ENCODE measurements at regions not wholly inside any gene's neighbourhood (a gene's known extent, or its start where the extent isn't known, plus 50 kb on each side); places are given as distances from the start of the nearest gene placed in this dataset.

DNA sequence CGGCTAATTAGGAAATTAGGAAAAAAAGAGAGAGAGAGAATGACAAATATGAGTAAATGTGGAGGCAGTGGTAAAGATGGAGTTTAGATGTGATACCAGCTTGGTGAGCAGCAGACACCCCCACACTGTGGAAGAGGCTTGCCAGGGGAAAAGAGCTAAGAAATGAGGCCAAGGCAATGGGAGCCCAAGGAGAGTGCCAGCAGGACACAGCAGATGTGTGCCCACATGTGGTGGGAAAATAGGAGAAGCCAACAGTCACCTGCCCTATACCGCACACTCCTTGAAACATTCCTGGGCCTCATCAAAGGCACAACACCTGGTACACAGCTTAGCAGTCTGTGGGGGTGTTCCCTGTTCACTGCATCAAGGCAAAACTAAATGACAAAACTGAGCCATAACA is 104.9 kb downstream of the FAM76B start:
- H4K8ac ChIP-seq (replicated peaks; ENCODE audit: insufficient read length, low read depth, low read length): no peak overlapping the region
- H3K27me3 ChIP-seq (ENCODE audit: insufficient read depth, low read length): no peaks in the 10 kb centered on the region
- Mint-ChIP-seq H3K9me3 (no peaks in the 10 kb centered on the region), H3K4me3 (no peak overlapping the region), H3K27me3 (ENCODE audit: low read depth) (no peaks in the 10 kb centered on the region; the same call in 1 of the 2 replicates), H3K4me1 (peaks cover 9 to 10% of the 10 kb centered on the region in 2 experiments), H3K36me3 (ENCODE audit: insufficient read depth in 1 of 3, low read depth in 3 of 3) (no peaks in the 10 kb centered on the region), H3K27ac (no peak overlapping the region)
- no peak overlapping the region for H2BK12ac ChIP-seq (ENCODE audit: insufficient read length, low read depth, low read length)
- DNase-seq: no peak
- H2BK120ac ChIP-seq (ENCODE audit: low read depth, low read length, poor library complexity, severe bottlenecking): no peak overlapping the region
- H3K79me1 ChIP-seq (ENCODE audit: insufficient read depth, low read depth, low read length, poor library complexity, severe bottlenecking): no peaks in the 10 kb centered on the region
- no peak overlapping the region for H3K4ac ChIP-seq (ENCODE audit: low read depth, low read length)
- WGBS (ENCODE audit: extremely low coverage, insufficient read length, low lambda C conversion rate): no CpG with 5 or more reads among the region's 2 CpGs
- H3K56ac ChIP-seq (ENCODE audit: insufficient read length, low read depth, low read length): no peak overlapping the region
- H3K4me2 ChIP-seq (ENCODE audit: insufficient read depth, insufficient read length, low read length): no peak overlapping the region
- H3K27ac ChIP-seq (ENCODE audit: insufficient read length, low read depth, low read length): no peak overlapping the region
- no peaks in the 10 kb centered on the region for H3K9me3 ChIP-seq (ENCODE audit: control insufficient read depth, low read depth, low read length)
- no peak overlapping the region for H4K5ac ChIP-seq (ENCODE audit: insufficient read length, low read depth, low read length)
- no peak overlapping the region for H3K9ac ChIP-seq (ENCODE audit: extremely low read depth, insufficient read length, low read length)
- H2BK20ac ChIP-seq (ENCODE audit: low read depth, low read length, poor library complexity, severe bottlenecking): no peak overlapping the region
- H2BK5ac ChIP-seq (ENCODE audit: insufficient read length, low read length): no peak overlapping the region
- no peak overlapping the region for H3K23ac ChIP-seq (ENCODE audit: insufficient read length, low read depth, low read length)
- H3K4me1 ChIP-seq (ENCODE audit: insufficient read depth, low read length): no peaks in the 10 kb centered on the region
- no peaks in the 10 kb centered on the region for H3K23me2 ChIP-seq (ENCODE audit: insufficient read length, low read depth, low read length, poor library complexity, severe bottlenecking)
- H4K20me1 ChIP-seq (ENCODE audit: control insufficient read depth, insufficient read depth, insufficient read length): no peaks in the 10 kb centered on the region
- no peak overlapping the region for H2BK15ac ChIP-seq (ENCODE audit: low read depth, low read length)
- no peaks in the 10 kb centered on the region for H3K79me2 ChIP-seq (ENCODE audit: insufficient read depth, low read length)
- H3T11ph ChIP-seq (ENCODE audit: low read length): no peak overlapping the region
- no peak overlapping the region for H3K14ac ChIP-seq (ENCODE audit: insufficient read depth, low read length)
- H2AFZ ChIP-seq (ENCODE audit: low read length): no peak overlapping the region
- TF ChIP-seq CTCF (conservative IDR thresholded peaks at IDR 0.05): no peak
- H2AK5ac ChIP-seq (ENCODE audit: insufficient read length, low read length): no peak overlapping the region
- H3K18ac ChIP-seq (ENCODE audit: insufficient read length, low read depth, low read length): no peak overlapping the region
- no peak overlapping the region for H4K91ac ChIP-seq (ENCODE audit: insufficient read length, low read depth, low read length)
